ENCODE measurements at regions not wholly inside any gene's neighbourhood (a gene's known extent, or its start where the extent isn't known, plus 50 kb on each side); places are given as distances from the start of the nearest gene placed in this dataset.

GRCh38 chr2:12062053-12062395 lies 315.6 kb downstream of the LPIN1 start:
- H3K36me3 ChIP-seq (ENCODE audit: low read depth) = no peaks in the 10 kb centered on the region
- peaks cover 14% of the 10 kb centered on the region for H3K4me1 ChIP-seq (replicated peaks; ENCODE audit: insufficient read depth)
- no peak for TF ChIP-seq EZH2 (IDR thresholded peaks at IDR 0.05; ENCODE audit: low read depth)
- TF ChIP-seq, protein P1, sequence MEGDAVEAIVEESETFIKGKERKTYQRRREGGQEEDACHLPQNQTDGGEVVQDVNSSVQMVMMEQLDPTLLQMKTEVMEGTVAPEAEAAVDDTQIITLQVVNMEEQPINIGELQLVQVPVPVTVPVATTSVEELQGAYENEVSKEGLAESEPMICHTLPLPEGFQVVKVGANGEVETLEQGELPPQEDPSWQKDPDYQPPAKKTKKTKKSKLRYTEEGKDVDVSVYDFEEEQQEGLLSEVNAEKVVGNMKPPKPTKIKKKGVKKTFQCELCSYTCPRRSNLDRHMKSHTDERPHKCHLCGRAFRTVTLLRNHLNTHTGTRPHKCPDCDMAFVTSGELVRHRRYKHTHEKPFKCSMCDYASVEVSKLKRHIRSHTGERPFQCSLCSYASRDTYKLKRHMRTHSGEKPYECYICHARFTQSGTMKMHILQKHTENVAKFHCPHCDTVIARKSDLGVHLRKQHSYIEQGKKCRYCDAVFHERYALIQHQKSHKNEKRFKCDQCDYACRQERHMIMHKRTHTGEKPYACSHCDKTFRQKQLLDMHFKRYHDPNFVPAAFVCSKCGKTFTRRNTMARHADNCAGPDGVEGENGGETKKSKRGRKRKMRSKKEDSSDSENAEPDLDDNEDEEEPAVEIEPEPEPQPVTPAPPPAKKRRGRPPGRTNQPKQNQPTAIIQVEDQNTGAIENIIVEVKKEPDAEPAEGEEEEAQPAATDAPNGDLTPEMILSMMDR (conservative IDR thresholded peaks at IDR 0.05) = no peak
- no peaks in the 10 kb centered on the region for H3K9me2 ChIP-seq (ENCODE audit: insufficient read depth)
- peaks cover 6% of the 10 kb centered on the region; the same call in 1 of the 2 replicates for H3F3A ChIP-seq (ENCODE audit: insufficient read depth, low read depth)
- H3K9me3 ChIP-seq (ENCODE audit: insufficient read depth, low read depth) = peaks cover 9% of the 10 kb centered on the region; the same call in 1 of the 2 replicates
- no peak overlapping the region for H2AFZ ChIP-seq
- no peaks in the 10 kb centered on the region for H3K79me2 ChIP-seq (ENCODE audit: low read depth)
- no TSS peak for BruUV-seq (replicated peaks)
- no peak overlapping the region for H3K4me3 ChIP-seq
- H4K20me1 ChIP-seq (ENCODE audit: insufficient read depth) = no peaks in the 10 kb centered on the region
- no peak overlapping the region for H3K4me2 ChIP-seq
- intact Hi-C loops (cut with micrococcal nuclease; ENCODE audit: unreplicated experiment) = no loop called here
- no peak overlapping the region for H3K27ac ChIP-seq
- POLR2A ChIA-PET (ENCODE audit: unreplicated experiment) = no interaction called here
- CTCF ChIA-PET = no interaction called here
- no peaks in the 10 kb centered on the region for H3K27me3 ChIP-seq (ENCODE audit: insufficient read depth, low read depth)
- DNase-seq = no peak

DNA sequence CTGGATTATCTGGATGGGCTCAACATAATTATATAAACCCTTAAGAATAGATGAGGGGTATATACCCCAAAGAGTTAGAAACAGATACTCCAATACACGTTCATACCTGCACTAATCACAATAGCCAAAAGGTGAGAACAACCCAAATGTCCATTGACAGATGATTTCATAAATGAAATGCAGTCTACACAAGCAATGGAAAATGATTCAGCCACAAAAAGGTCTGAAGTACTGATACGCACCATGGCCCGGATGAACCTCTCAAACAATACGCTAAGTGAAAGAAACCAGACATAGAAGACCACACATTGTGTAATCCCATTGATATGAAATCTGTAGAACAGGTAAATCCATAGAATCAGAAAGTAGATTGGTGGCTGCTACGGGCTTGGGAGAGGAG lies 316.8 kb downstream of the LPIN1 start:
- intact Hi-C loops (cut with micrococcal nuclease; ENCODE audit: unreplicated experiment) = no loop called here
- TF ChIP-seq, protein P1 (conservative IDR thresholded peaks at IDR 0.05) = no peak
- no peak for TF ChIP-seq EZH2 (IDR thresholded peaks at IDR 0.05; ENCODE audit: low read depth)
- ChIA-PET CTCF (no interaction called here), POLR2A (ENCODE audit: unreplicated experiment) (no interaction called here)
- Histone ChIP-seq H3K36me3 (ENCODE audit: low read depth) (no peaks in the 10 kb centered on the region), H3K9me3 (ENCODE audit: insufficient read depth, low read depth) (peaks cover 9% of the 10 kb centered on the region; the same call in 1 of the 2 replicates), H3K27me3 (ENCODE audit: insufficient read depth, low read depth) (no peaks in the 10 kb centered on the region), H3K4me3 (no peak overlapping the region), H3K79me2 (ENCODE audit: low read depth) (no peaks in the 10 kb centered on the region), H3K27ac (no peak overlapping the region), H3K4me1 (replicated peaks; ENCODE audit: insufficient read depth) (peaks cover 14% of the 10 kb centered on the region), H3F3A (ENCODE audit: insufficient read depth, low read depth) (peaks cover 6% of the 10 kb centered on the region; the same call in 1 of the 2 replicates), H2AFZ (no peak overlapping the region), H3K9me2 (ENCODE audit: insufficient read depth) (no peaks in the 10 kb centered on the region), H4K20me1 (ENCODE audit: insufficient read depth) (no peaks in the 10 kb centered on the region), H3K4me2 (no peak overlapping the region)
- BruUV-seq (replicated peaks) = no TSS peak
- no peak for DNase-seq

DNA sequence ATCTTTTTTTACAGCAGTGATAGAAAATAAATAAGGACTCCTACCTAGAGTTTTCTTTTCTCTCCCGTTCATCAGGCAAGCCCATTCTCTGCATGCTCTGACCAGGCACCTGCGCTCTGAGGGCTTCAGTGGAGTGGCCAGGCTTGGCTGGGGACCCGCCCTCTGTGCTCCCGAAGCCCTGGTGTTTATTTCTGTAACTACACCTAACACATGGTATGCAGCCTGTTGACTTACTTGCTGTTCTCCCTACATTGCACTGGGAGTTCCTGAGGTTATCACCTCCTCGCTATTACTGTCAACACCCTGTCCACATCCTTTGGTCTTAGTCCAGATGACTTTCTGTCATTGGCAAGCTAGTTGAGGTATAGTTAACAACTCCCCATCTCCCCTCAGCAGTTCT lies 317.7 kb downstream of the LPIN1 start:
- no TSS peak for BruUV-seq (replicated peaks)
- ChIA-PET POLR2A (ENCODE audit: unreplicated experiment) (no interaction called here), CTCF (no interaction called here)
- TF ChIP-seq, protein P1 (conservative IDR thresholded peaks at IDR 0.05) = no peak
- no peak for TF ChIP-seq EZH2 (IDR thresholded peaks at IDR 0.05; ENCODE audit: low read depth)
- Histone ChIP-seq H3K27ac (no peak overlapping the region), H3K4me2 (no peak overlapping the region), H4K20me1 (ENCODE audit: insufficient read depth) (no peaks in the 10 kb centered on the region), H3K9me3 (ENCODE audit: insufficient read depth, low read depth) (peaks cover 9% of the 10 kb centered on the region; the same call in 1 of the 2 replicates), H3K36me3 (ENCODE audit: low read depth) (no peaks in the 10 kb centered on the region), H3K4me3 (no peak overlapping the region), H3K9me2 (ENCODE audit: insufficient read depth) (no peaks in the 10 kb centered on the region), H3K4me1 (replicated peaks; ENCODE audit: insufficient read depth) (peaks cover 14% of the 10 kb centered on the region), H3K27me3 (ENCODE audit: insufficient read depth, low read depth) (no peaks in the 10 kb centered on the region), H3K79me2 (ENCODE audit: low read depth) (no peaks in the 10 kb centered on the region), H2AFZ (no peak overlapping the region), H3F3A (ENCODE audit: insufficient read depth, low read depth) (peaks cover 6% of the 10 kb centered on the region; the same call in 1 of the 2 replicates)
- intact Hi-C loops (cut with micrococcal nuclease; ENCODE audit: unreplicated experiment) = no loop called here
- no peak for DNase-seq
